DMS153 treated with DMSO at 0.1 percent for 48 hours (cell line): ENCODE measurements at regions not wholly inside any gene's neighbourhood (a gene's known extent, or its start where the extent isn't known, plus 50 kb on each side); places are given as distances from the start of the nearest gene placed in this dataset.
A peak's percentile ranks its signal among the peaks of the same experiment; 100 is the strongest.
"Not testable (repeated sequence)": the region's sequence is repeated elsewhere in the genome, so short reads cannot be mapped to it uniquely, and the experiment has no call there.

ENCODE experiments used
- DNase-seq: peaks from one replicate; lab custom pipeline; 2025; ENCODE audit not compliant: unreplicated experiment; lab: John Stamatoyannopoulos, UW

DNA sequence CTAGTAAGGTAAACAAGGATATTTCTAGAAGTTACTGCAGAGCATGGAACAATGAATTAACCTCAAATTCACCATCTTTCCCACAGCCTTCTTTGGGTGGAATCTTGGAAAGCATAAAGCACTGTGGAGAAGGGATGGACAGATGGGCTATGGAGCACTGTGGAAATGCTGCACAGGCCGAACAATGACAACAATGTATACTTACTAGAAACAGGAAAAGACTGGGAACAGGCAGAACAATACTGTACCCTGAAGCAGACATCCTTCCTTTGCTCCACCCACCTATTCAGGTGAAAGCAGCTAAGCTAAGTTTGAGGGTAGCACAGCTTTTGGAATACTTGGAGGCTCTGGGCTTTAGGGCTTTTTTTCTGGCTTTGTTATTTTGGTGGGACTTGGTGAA is 250.6 kb upstream of the KLF8 start:
- no peak for DNase-seq

DNA sequence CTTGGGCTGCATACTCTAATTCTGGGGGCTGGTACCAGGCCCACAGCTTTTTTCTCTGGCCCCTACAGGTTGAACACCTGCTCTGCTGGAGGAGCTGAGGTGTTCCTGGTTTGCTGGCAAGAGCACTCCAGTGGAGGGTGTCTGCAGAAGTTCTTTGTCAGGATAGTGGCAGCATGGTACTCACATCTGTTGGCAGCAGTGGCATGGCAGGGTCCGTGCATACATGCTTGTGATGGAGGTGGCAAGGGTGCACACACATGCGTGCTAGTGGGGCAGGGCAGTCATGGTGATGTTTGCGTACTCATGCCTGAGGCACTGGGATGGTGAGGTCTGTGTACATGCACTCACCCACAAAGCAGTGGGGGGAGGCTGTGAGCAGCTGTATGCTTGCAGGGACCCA is 235.5 kb upstream of the KLF8 start:
- no peak for DNase-seq

DNA sequence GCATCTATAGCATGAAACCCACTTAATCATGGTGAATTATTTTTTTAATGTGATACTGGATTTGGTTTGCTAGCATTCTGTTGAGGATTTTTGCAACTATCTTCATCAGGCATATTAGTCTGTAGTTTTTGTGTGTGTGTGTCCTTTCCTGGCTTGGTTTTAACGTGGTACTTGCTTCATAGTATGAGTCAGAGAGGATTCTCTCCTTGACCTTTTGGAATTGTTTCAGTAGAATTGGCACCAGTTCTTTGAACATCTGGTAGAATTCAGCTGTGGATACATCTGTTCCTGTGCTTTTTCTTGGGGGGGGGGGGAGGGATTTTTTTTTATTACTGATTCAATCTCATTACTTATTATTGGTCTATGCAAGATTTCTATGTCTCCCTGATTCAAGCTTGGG is 232.0 kb upstream of the KLF8 start:
- no peak for DNase-seq

DNA sequence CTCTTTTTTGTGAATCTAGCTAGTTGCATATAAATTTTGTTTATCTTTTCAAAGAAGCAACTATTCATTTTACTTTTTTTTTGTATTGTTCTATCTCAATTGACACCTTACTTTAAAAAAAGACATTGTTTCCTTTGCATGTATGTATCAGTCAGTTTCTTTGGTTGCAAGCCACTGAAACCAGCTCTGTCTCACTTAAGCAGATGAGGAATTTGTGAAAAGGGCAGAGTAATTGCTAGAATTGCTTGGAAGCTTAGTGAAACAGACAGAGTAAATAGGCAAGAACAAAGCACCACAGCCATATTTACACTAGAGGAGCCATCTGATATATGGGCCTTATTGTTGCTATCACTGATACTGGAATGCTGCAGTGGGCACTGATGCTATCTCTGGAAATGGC is 231.4 kb upstream of the KLF8 start:
- DNase-seq: no peak

DNA sequence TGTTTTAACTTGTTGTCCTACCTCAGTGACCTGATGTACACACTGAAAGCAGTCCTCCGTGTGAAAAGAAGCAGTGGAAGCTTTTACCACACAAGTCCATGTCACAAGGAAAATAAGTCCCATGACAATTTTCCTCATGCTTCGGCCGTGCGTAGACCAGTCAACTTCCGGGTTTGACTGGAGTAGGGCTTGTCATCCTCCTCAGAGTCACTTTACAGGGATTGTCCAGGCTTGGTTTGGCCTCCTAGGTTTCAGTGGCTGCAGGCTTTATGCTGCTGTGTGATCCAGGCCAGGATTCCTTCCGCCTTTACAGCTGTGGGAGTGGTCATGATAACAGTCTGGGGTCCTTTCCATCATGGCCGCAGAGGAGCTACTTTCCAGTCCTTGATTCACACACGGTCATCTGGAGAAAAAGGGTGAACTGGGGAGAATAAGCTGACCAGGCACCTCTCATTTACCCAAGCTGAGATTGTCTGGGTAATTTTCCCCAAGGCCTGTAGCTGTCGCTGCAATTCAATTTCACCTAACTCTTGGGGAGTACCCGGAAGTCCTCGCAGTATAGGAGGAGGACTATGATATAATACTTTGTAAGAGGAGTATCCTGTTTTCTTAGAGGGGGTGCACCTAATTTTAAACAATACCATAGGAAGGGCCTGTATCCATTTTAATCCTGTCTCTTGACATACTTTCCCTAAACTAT is 206.1 kb upstream of the KLF8 start:
- no peak for DNase-seq

DNA sequence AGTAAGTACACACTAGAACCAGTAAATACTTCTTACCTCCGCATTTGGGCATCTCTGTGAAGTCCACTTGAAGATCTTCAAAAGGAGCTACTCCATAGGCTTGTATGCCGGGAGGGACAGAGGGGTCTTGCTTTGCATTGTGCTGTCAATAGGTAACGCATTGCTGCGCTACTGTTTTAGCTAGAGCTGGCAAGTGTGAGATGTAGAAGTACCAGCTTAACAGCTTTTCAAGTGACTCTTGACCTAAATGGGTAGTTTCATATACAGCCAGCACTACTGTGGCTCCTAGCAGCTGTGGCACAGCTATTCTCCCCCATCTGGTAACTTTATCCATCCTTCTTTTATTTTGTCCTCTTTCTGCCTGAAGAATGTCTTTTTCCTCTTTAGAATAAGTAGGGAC is 205.3 kb upstream of the KLF8 start:
- DNase-seq: peak; percentile 45

DNA sequence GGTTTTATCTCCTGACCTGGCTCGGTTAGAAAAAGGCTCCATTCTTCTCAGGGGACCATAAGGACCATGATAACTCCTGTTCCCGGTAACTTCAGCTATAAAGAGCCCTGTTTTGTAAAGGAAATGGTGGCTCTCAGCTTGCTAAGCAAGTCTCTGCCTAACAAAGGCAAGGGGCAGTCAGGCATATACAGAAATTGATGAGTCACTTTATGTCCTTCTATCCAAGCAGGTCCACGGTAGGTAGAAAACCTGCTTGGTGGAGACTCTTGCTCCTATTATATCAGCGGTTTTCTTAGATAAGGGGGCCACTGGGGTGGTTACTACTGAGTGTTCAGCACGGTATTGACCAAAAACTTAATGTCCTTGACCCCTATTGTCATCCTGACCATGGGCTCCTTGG is 203.0 kb upstream of the KLF8 start:
- no peak for DNase-seq

DNA sequence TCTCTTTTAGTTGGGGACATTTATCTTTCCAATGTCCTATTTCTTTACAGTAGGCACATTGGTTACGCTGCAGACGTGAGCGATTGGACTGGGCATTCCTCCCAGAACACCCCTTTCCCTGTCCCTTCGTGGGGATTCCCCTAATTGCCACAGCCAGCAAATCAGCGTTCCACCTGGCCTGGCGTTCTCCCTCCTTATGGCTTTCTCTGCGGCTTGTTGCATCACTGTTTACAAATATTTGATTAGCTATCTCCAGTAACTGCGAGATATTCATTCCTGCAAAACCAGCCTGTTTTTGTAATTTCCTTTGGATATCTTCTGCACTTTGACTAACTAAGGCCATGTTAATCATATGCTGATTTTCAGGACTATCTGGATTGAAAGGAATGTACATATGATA is 202.5 kb upstream of the KLF8 start:
- no peak for DNase-seq

DNA sequence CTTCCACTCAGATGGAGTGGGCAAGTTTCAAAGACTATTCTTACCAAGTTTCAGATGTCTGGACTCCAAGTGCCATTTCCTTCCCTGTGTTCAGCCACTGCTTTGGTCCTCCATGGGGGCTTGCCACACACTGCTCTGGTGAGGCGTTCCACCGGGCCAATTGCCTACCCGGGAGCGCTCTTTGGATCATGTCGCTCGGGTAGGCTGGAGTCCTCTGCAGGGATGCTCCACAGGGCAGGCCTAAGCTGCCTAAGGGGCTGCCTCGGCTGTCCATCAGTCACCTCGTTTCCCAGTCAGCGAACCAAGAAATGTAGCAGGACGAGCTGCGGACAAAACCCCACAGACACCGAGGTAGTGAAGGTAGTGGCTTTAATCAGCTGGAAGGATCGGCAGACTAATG is 200.7 kb upstream of the KLF8 start:
- no peak for DNase-seq

DNA sequence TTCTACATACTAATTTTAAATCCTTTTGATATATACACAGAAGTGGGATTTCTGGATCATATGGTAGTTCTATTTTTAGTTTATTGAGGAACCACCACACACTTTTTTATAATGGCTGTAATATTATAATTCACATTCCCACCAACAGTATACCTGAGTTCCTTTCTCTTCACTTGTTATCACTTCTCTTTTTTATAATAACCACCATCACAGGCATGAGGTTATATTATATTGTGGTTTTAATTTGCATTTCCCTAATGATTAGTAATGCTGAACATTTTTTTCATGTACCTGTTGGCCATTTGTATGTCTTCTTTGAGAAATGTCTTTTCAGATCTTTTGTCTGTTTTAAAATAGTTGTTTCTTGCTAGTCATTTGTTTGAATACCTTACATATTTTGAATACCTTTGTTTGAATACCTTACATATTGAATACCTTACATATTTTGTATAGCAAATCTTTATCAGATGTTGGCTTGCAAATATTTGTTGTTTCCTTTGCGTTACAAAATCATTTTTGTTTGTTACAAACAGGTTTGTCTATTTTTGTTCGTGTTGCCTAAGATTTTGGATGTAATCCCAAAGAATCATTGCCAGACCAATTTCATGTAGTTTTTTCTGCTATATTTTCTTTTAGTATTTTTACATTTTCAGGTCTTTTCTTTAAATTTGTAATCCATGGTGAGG is 198.5 kb upstream of the KLF8 start:
- no peak for DNase-seq

DNA sequence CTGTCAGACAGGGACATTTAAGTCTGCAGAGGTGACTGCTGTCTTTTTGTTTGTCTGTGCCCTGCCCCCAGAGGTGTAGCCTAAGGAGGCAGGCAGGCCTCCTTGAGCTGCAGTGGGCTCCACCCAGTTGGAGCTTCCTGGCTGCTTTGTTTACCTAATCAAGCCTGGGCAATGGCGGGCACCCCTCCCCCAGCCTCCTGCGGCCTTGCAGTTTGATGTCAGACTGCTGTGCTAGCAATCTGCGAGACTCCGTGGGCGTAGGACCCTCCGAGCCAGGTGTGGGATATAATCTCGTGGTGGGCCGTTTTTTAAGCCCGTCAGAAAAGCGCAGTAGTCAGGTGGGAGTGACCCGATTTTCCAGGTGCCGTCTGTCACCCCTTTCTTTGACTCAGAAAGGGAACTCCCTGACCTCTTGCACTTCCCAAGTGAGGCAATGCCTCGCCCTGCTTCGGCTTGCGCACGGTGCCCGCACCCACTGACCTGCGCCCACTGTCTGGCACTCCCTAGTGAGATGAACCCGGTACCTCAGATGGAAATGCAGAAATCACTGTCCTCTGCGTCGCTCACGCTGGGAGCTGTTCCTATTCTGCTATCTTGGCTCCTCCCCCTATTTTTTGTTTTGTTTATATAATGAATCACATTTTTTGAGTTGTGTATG is 179.4 kb upstream of the KLF8 start:
- not testable (repeated sequence) for DNase-seq

DNA sequence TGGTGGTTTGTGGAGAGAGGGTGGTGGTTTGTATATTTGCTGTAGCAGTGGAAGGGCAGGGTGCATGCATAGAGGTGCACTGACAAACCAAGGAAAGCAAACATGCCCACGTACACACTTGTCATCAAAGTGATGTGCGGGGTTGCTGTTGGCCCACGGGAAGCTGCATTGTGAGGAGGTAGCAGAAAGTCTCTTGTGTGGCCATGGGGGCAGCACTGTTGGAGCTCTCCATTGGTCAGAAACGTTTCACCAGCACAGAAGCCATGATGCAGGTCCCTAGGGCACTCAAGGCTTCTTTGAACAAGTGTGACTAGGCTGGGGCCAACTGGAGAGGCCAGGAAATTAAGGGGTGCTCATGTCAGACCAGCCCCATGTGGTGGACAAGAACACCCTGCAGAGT is 174.8 kb upstream of the KLF8 start:
- DNase-seq: no peak

DNA sequence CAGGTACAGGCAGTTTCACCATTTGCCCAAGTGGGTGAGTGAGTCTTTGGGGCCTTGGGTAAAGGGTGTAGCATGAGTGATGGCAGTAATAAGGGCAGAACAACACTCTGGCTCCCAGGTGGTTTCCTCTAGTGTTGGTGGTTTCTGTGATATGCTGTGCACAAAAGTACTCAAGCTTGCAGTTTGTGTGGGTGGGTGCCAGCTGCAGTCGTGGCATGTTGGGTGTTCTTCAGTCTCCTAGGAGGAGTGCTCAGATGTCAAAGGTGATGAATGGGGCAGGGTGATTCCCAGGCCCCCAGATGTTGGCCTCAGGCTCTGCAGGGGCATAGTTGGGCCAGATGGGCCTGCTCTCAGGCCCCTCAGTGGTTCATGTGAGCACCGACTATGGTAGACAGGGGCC is 166.1 kb upstream of the KLF8 start:
- DNase-seq: no peak

DNA sequence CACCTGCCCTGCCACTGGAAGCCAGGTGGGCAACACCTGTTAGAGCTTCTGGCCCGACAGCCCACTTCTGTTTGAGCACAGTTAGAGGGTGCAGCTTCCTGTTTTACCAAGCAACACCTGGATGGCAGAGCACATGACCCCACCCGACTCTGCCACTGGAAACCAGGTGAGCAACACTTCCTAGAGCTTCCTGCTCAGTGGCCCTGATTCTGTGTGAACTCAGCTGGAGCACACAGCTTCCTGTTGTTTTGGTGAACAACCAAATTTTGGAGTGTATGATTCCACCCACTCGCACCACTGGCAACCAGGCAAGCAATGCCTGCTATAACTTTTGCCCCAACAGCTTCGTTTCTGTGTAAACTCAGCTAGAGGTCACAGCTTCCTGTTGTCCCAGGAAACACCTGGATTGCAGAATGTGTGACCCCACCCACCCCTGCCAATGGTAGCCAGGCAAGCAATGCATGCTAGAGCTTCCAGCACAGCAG is 163.8 kb upstream of the KLF8 start:
- DNase-seq: no peak

DNA sequence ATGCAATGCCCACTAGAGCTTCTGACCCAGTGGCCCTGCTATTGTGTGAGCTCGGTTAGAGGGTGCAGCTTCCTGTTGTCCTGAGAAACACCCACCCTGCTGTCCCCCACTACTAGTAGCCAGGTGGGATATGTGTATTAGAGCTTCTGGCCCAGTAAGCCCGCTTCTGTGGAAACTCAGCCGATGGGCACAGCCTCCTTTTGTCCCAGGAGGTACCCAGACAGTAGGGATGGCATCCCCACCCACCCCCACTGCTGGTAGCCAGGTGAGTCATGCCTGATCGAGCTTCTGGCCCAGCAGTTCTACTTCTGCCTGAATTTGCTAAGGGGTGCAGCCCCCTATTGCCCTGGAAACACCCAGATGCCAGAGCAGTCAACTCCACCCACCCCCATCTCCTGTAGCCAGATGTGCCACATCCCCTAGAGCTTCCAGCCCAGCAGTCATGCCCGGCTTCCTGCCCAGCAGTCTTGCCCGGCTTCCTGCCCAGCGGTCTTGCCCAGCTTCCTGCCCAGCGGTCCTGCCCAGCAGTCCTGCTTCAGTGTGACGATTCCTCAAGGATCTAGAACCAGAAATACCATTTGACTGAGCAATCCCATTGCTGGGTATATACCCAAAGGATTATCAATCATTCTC is 162.7 kb upstream of the KLF8 start:
- DNase-seq: no peak

DNA sequence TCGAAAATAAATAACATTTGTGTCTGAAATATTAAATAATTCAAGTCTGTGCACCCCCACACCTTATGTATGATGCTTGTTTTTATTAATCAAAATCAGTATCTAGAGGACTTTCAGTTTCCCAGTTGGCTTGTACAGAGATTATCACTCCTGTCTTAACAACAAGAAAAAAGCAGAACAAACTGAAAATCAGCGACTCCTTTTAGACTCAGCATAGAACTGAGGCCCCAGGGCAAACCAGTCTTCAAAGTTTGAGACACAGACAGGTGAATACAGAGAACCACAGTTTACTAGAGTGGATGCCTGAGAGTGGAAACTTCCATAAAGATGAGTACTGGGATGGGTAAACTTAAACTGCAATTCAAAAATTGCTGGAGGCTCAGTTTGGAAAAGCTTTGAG is 142.8 kb upstream of the KLF8 start:
- DNase-seq: no peak

DNA sequence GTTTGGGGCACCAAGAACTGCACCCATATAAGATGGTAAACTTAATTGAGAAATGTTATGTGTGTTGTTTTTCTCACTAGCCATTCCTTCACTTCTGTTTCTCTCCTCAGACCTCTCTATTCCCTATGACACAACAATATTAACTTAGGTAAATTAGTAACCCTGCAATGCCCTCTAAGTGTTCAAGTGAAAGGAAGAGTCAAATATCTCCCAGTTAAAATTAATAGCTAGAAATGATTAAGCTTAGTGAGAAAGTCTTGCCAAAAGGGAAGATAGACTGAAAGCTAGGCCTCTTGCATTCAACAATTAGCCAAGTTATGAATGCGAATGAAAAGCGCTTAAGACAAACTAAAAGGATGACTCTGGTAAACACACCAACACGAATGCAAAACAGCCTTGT is 132.9 kb upstream of the KLF8 start:
- no peak for DNase-seq

DNA sequence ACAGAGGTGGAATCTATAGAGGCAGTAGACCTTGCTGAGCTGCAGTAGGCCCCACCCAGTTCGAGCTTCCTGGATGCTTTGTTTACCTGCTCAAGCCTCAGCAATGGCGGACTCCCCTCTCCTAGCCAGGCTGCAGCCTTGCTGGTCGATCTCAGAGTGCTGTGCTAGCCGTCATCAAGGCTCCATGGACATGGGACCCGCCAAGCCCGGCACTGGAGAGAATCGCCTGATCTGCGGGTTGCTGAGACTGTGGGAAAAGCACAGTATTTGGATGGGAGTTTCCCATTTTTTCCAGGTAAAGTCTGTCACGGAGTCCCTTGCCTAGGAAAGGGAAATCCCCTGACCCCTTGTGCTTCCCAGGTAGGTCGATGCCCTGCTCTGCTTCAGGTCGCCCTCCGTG is 124.8 kb upstream of the KLF8 start:
- DNase-seq: peak; percentile 7

DNA sequence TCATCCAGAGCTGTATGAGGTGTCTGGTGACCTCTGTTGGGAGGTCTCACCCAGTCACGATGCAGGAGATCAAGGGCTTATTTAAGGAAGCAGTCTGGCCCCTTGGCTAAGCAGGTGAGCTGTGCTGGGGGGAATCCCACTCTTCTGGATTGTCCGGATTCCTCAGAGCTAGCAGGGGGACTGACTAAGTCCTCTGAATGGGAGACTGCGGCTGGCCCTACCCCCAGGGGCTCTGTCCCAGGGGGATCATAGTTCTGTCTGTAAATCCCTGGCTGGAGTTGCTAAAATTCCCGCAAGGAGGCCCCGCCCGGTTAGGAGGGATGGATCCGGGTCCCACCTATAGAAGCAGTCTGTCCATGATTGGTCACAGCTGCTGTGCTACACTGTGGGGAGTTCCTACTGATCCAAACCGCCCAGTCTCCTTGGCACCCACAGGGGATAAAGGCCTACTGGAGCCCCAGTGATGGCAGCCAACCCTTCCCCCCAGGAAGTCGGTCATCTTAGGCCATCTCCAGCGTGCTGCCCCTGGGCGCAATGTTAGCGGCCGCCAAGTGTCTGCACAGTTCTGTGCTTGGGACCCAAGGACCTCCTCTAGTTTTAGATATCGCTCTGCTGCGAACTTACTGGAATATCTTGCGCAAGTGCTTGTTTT is 118.2 kb upstream of the KLF8 start:
- DNase-seq: no peak

DNA sequence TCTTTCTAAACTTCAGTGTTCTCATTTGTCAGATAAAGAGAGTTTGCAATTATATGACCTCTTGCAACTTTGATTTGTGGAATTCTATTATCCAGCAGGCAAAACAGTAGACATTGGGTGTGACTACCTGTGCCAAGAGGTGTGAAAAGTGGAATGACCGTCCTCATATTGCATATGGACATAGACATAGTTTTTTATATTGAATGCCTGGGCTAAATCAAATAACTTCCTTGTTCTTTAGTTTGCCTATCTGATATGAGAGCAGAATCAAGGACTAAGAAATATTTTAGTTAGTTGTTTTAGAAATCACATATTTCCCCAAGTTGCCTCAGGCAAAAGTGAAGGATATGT is 117.7 kb upstream of the KLF8 start:
- DNase-seq: no peak

DNA sequence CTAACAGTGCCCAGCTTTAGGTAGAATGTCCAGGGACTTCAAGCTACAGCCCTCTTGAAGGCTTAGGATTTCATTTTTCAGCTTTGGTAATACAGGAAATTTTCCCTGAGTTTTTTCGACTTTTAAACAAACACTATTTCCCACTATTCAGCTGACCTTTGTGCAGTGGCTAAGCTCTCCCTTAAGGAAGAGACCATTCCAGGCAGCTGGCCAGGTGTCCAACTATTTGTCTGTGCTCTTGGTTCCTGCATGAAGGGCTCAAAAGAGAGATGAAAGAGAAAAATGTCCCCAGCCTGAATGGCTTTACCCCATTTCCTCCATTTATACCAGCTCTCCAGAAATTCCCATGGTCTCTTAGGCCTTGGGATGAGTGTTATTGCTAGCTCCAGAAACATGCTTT is 111.9 kb upstream of the KLF8 start:
- no peak for DNase-seq

DNA sequence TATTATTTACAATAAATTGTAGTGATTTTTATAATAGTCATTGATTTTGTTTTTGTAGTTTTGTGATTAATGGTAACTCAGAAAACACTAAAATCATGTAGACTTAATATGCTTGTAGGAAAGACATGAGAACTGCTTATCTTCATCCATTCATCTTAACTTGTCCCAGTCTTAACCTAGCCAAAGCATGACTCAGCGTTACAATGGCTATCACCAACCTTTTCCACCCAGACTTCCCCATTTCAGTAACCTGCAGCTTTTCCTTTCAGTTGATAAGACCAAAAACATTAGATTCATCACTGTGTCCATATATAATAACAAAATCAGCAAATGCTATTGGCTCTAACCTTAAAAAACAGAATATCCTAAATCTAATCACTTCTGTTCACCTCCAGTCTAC is 106.2 kb upstream of the KLF8 start:
- DNase-seq: no peak
